IMR-90 (cell line): ENCODE measurements at regions not wholly inside any gene's neighbourhood (a gene's known extent, or its start where the extent isn't known, plus 50 kb on each side); places are given as distances from the start of the nearest gene placed in this dataset.

Source experiments
- ATAC-seq: fragments of 200-7000 bp; cut with Tn5 transposase; 2 replicates; pipeline ENCODE4 v1.9.1; 2020; ENCODE audit warnings: low read depth, mild to moderate bottlenecking, moderate library complexity
- BruUV-seq: library from RNA; stranded (reverse); fragments of 400-500 nt; replicated peaks from 2 replicates; lab custom pipeline; 2021; lab: Mats Ljungman, UMichigan
- CTCF ChIA-PET: fragments of 300-600 bp; formaldehyde crosslinking; extraction: SDS; loops from one replicate; lab custom pipeline; 2021; ENCODE audit warnings: antibody characterized with exemption; lab: Yijun Ruan, JAX
- POLR2A ChIA-PET: fragments of 300-600 bp; sonication (Branson Sonifier 250); formaldehyde crosslinking; loops from one replicate; lab custom pipeline; 2022; ENCODE audit warnings: antibody characterized with exemption; ENCODE audit not compliant: unreplicated experiment; lab: Charles Lee
- DNase-seq: peaks from one replicate; pipeline ENCODE4 v3.0.0; 2013
- H2AFZ ChIP-seq: replicated peaks from 2 replicates; pipeline ENCODE3; 2013; ENCODE audit warnings: low read length, mild to moderate bottlenecking; ENCODE audit not compliant: poor library complexity
- H2AK5ac ChIP-seq: 2 replicates; pipeline ENCODE4 v1.6.1; 2013; ENCODE audit warnings: low read depth, low read length, inconsistent platforms
- H2AK9ac ChIP-seq: replicated peaks from 2 replicates; pipeline ENCODE3; 2013; ENCODE audit warnings: mild to moderate bottlenecking, low read depth, low read length, moderate library complexity; ENCODE audit not compliant: poor library complexity
- H2BK120ac ChIP-seq: 2 replicates; pipeline ENCODE4 v1.6.1; 2013; ENCODE audit warnings: low read depth, low read length, inconsistent platforms
- H2BK15ac ChIP-seq: 3 replicates; pipeline ENCODE4 v1.6.1; 2013; ENCODE audit warnings: low read depth, low read length, inconsistent platforms
- H2BK20ac ChIP-seq: 2 replicates; pipeline ENCODE4 v1.6.1; 2013; ENCODE audit warnings: low read depth, mild to moderate bottlenecking, inconsistent platforms, low read length, moderate library complexity
- H2BK5ac ChIP-seq: 2 replicates; pipeline ENCODE4 v1.6.1; 2013; ENCODE audit warnings: mild to moderate bottlenecking, low read depth, low read length, inconsistent platforms; ENCODE audit not compliant: poor library complexity, severe bottlenecking
- H3K14ac ChIP-seq: replicated peaks from 2 replicates; pipeline ENCODE4 v1.6.1; 2013; ENCODE audit warnings: low read depth, low read length, inconsistent platforms
- H3K18ac ChIP-seq: 2 replicates; pipeline ENCODE4 v1.6.1; 2013; ENCODE audit warnings: low read depth, low read length, control low read depth
- H3K23ac ChIP-seq: 2 replicates; pipeline ENCODE4 v1.6.1; 2013; ENCODE audit warnings: low read depth, low read length, inconsistent platforms
- H3K27ac ChIP-seq: 2 replicates; pipeline ENCODE4 v1.5.1; 2013; ENCODE audit warnings: mild to moderate bottlenecking, control low read depth, low read length; ENCODE audit not compliant: insufficient read depth
- H3K27me3 ChIP-seq: 2 replicates; pipeline ENCODE4 v1.6.1; 2013; ENCODE audit warnings: low read length; ENCODE audit not compliant: control insufficient read depth, insufficient read depth
- H3K36me3 ChIP-seq: 2 replicates; pipeline ENCODE4 v1.6.1; 2013; ENCODE audit warnings: low read length, mixed read lengths; ENCODE audit not compliant: control insufficient read depth, insufficient read depth
- H3K4ac ChIP-seq: 2 replicates; pipeline ENCODE4 v1.6.1; 2013; ENCODE audit warnings: low read depth, low read length, inconsistent platforms
- H3K4me1 ChIP-seq: 2 replicates; pipeline ENCODE4 v1.6.1; 2013; ENCODE audit warnings: low read length, mixed read lengths; ENCODE audit not compliant: control insufficient read depth, insufficient read depth
- H3K4me2 ChIP-seq: 2 replicates; pipeline ENCODE4 v1.6.1; 2013; ENCODE audit warnings: low read depth, mild to moderate bottlenecking, control low read depth, low read length, moderate library complexity
- H3K4me3 ChIP-seq: 2 replicates; pipeline ENCODE4 v1.5.1; 2013; ENCODE audit warnings: low read depth, mild to moderate bottlenecking, control low read depth, low read length, moderate library complexity; ENCODE audit not compliant: insufficient read depth
- H3K56ac ChIP-seq: 2 replicates; pipeline ENCODE4 v1.6.1; 2013; ENCODE audit warnings: low read length, inconsistent platforms; ENCODE audit not compliant: insufficient read depth; ENCODE audit errors: extremely low read depth
- H3K79me1 ChIP-seq, 2 experiments: 2 replicates each; pipeline ENCODE4 v1.6.1; 2013; ENCODE audit warnings: low read length in 2 of 2, inconsistent platforms in 1 of 2, low read depth in 1 of 2
- H3K9ac ChIP-seq: 2 replicates; pipeline ENCODE4 v1.6.1; 2013; ENCODE audit warnings: low read depth, low read length, control low read depth
- H3K9me1 ChIP-seq: 2 replicates; pipeline ENCODE4 v1.6.1; 2013; ENCODE audit warnings: low read length, inconsistent platforms; ENCODE audit not compliant: insufficient read depth
- H3K9me3 ChIP-seq: 2 replicates; pipeline ENCODE4 v1.6.1; 2013; ENCODE audit warnings: low read length; ENCODE audit not compliant: control insufficient read depth, insufficient read depth
- H4K20me1 ChIP-seq: 2 replicates; pipeline ENCODE4 v1.6.1; 2013; ENCODE audit warnings: low read length, inconsistent platforms; ENCODE audit not compliant: insufficient read depth
- H4K5ac ChIP-seq: 2 replicates; pipeline ENCODE4 v1.6.1; 2013; ENCODE audit warnings: mild to moderate bottlenecking, low read depth, low read length, control low read depth
- H4K8ac ChIP-seq, 2 experiments: 2 replicates each; pipeline ENCODE4 v1.6.1; 2013; ENCODE audit warnings: low read depth in 2 of 2, low read length in 2 of 2, control low read depth in 1 of 2, inconsistent platforms in 1 of 2
- H4K91ac ChIP-seq: 2 replicates; pipeline ENCODE4 v1.6.1; 2013; ENCODE audit warnings: low read depth, low read length, inconsistent platforms; ENCODE audit not compliant: insufficient read depth
- BHLHE40 ChIP-seq: fragments of 150-350 bp; IDR thresholded peaks from 2 replicates; pipeline ENCODE4 v1.6.1; 2016; ENCODE audit warnings: mild to moderate bottlenecking, low read depth, low read length
- CEBPB ChIP-seq: IDR thresholded peaks from 2 replicates; pipeline ENCODE4 v1.6.1; 2012; ENCODE audit warnings: low read depth, low read length, improper control_type of control experiment
- CHD1 ChIP-seq: IDR thresholded peaks from 2 replicates; pipeline ENCODE4 v1.6.1; 2012; ENCODE audit warnings: low read depth, low read length, improper control_type of control experiment
- CTCF ChIP-seq: conservative IDR thresholded peaks from 2 replicates; pipeline ENCODE4 v1.5.1; 2012; ENCODE audit warnings: mild to moderate bottlenecking, low read depth, low read length, improper control_type of control experiment
- ELK1 ChIP-seq: fragments of 150-350 bp; IDR thresholded peaks from 2 replicates; pipeline ENCODE4 v1.6.1; 2016; ENCODE audit warnings: low read depth, mild to moderate bottlenecking, low read length, moderate library complexity, borderline replicate concordance
- FOS ChIP-seq: fragments of 150-350 bp; IDR thresholded peaks from 2 replicates; pipeline ENCODE4 v1.6.1; 2016; ENCODE audit warnings: low read depth, low read length
- MAFK ChIP-seq: IDR thresholded peaks from 2 replicates; pipeline ENCODE4 v1.6.1; 2012; ENCODE audit warnings: low read depth, low read length, improper control_type of control experiment
- MAZ ChIP-seq: IDR thresholded peaks from 2 replicates; pipeline ENCODE4 v1.6.1; 2012; ENCODE audit warnings: low read depth, mild to moderate bottlenecking, low read length, improper control_type of control experiment, moderate library complexity, borderline replicate concordance
- MXI1 ChIP-seq: IDR thresholded peaks from 2 replicates; pipeline ENCODE4 v1.6.1; 2012; ENCODE audit warnings: low read depth, mild to moderate bottlenecking, low read length, moderate library complexity, borderline replicate concordance
- NFE2L2 ChIP-seq: fragments of 150-350 bp; IDR thresholded peaks from 2 replicates; pipeline ENCODE4 v1.6.1; 2016; ENCODE audit warnings: low read depth, mild to moderate bottlenecking, low read length
- POLR2A ChIP-seq: IDR thresholded peaks from 2 replicates; pipeline ENCODE4 v1.6.1; 2012; ENCODE audit warnings: mild to moderate bottlenecking, low read depth, low read length
- RAD21 ChIP-seq: IDR thresholded peaks from 2 replicates; pipeline ENCODE4 v1.6.1; 2012; ENCODE audit warnings: low read length, improper control_type of control experiment
- RCOR1 ChIP-seq: IDR thresholded peaks from 2 replicates; pipeline ENCODE4 v1.6.1; 2012; ENCODE audit warnings: mild to moderate bottlenecking, low read length, improper control_type of control experiment; ENCODE audit not compliant: insufficient replicate concordance
- RFX5 ChIP-seq: IDR thresholded peaks from 2 replicates; pipeline ENCODE4 v1.8.0; 2012; ENCODE audit warnings: low read depth, mild to moderate bottlenecking, low read length, moderate library complexity
- SMC3 ChIP-seq: fragments of 150-350 bp; IDR thresholded peaks from 2 replicates; pipeline ENCODE4 v1.6.1; 2016; ENCODE audit warnings: low read depth, mild to moderate bottlenecking, antibody characterized with exemption, low read length, moderate library complexity
- USF2 ChIP-seq: fragments of 150-350 bp; IDR thresholded peaks from 2 replicates; pipeline ENCODE4 v1.6.1; 2017; ENCODE audit warnings: mild to moderate bottlenecking, antibody characterized with exemption, low read length, low read depth
- WGBS, 2 experiments: methylation state at CpG; one replicate each; pipeline versions ENCODE4 v1.1.5 to v1.1.7; 2013; ENCODE audit warnings: missing lambda C conversion rate in 2 of 2; ENCODE audit not compliant: insufficient read length in 1 of 2; ENCODE audit errors: extremely low coverage in 2 of 2; 5-methylcytosine and 5-hydroxymethylcytosine counted together
- dilution Hi-C: fragments of 300-500 bp; cut with HindIII; formaldehyde crosslinking; loops from one replicate; pipeline ENCODE4 v1.14.3; 2018; ENCODE audit warnings: low sequenced_read_pairs; ENCODE audit not compliant: unreplicated experiment
- in situ Hi-C: fragments of 300-500 bp; cut with MboI; formaldehyde crosslinking; loops from 3 replicates; pipeline ENCODE4 v1.14.3; 2019; ENCODE audit warnings: low sequenced_read_pairs, inconsistent platforms, mixed read lengths
- intact Hi-C: fragments of 100-400 bp; cut with micrococcal nuclease; formaldehyde crosslinking; loops from 2 replicates; pipeline ENCODE4 v1.10.0; 2022

- H3K36me3 ChIP-seq: no peaks in the 10 kb centered on the region
- H3K56ac ChIP-seq: no peak overlapping the region
- no CpG with 5 or more reads among the region's 1 CpG for WGBS, 2 experiments
- H2AK9ac ChIP-seq: no peak overlapping the region
- H3K27ac ChIP-seq: no peak overlapping the region
- H2BK20ac ChIP-seq: peak overlapping the region; percentile 62; the same call in 1 of the 2 replicates
- H3K9me3 ChIP-seq: no peaks in the 10 kb centered on the region
- no peak overlapping the region for H2AFZ ChIP-seq
- peak overlapping the region; percentile 57; the same call in 1 of the 2 replicates for H3K18ac ChIP-seq
- BruUV-seq: no TSS peak
- no peak overlapping the region for H4K8ac ChIP-seq
- no peak overlapping the region for H2BK5ac ChIP-seq
- H3K23ac ChIP-seq: no peak overlapping the region
- H2AK5ac ChIP-seq: no peak overlapping the region
- no peak overlapping the region for H3K4ac ChIP-seq
- no peaks in the 10 kb centered on the region for H3K4me1 ChIP-seq
- H3K79me1 ChIP-seq: no peaks in the 10 kb centered on the region
- in situ Hi-C loops: no loop called here
- intact Hi-C loops: loop anchor here (10.0 kb wide), 1 partner anchor 486 kb away; no protein-coding TSS in a partner anchor
- no peak overlapping the region for H3K9ac ChIP-seq
- H4K91ac ChIP-seq: no peak overlapping the region
- no peaks in the 10 kb centered on the region for H3K27me3 ChIP-seq
- ATAC-seq (no peak), DNase-seq (peak; percentile 15)
- POLR2A ChIA-PET: interaction anchor here (0.6 kb wide), 1 partner anchor 44 kb away, joined by 9 read pairs; no protein-coding TSS in a partner anchor
- H4K5ac ChIP-seq: peak overlapping the region; percentile 54; the same call in 1 of the 2 replicates
- no peak overlapping the region for H3K4me2 ChIP-seq
- peaks cover 4% of the 10 kb centered on the region; the same call in 1 of the 2 replicates for H3K9me1 ChIP-seq
- TF ChIP-seq CTCF (no peak), POLR2A (no peak), CEBPB (no peak), USF2 (no peak), CHD1 (no peak), SMC3 (no peak), ELK1 (no peak), MAFK (no peak), BHLHE40 (no peak), RFX5 (no peak), MXI1 (no peak), RAD21 (no peak), FOS (no peak), MAZ (no peak), NFE2L2 (no peak), RCOR1 (no peak)
- CTCF ChIA-PET: interaction anchor here (0.6 kb wide), 1 partner anchor 199 kb away, joined by 5 read pairs; no protein-coding TSS in a partner anchor
- no peak overlapping the region for H2BK120ac ChIP-seq
- H4K20me1 ChIP-seq: no peaks in the 10 kb centered on the region
- no peak overlapping the region for H2BK15ac ChIP-seq
- dilution Hi-C loops: no loop called here
- H3K14ac ChIP-seq: 0 out of 2 replicates have a peak overlapping the region, but pooled peaks have one; percentile 0
- H3K4me3 ChIP-seq: no peak overlapping the region
Observed at GRCh38 chr6:135738636-135739035, 112.9 kb upstream of the PDE7B start.
